GM21526 (cell line): ENCODE measurements at regions not wholly inside any gene's neighbourhood (a gene's known extent, or its start where the extent isn't known, plus 50 kb on each side); places are given as distances from the start of the nearest gene placed in this dataset.

ENCODE experiments used
- ATAC-seq: cut with Tn5 transposase; IDR thresholded peaks from one replicate; pipeline ENCODE4 v1.9.1; 2021; ENCODE audit warnings: moderate library complexity; ENCODE audit not compliant: unreplicated experiment, low FRiP score

DNA sequence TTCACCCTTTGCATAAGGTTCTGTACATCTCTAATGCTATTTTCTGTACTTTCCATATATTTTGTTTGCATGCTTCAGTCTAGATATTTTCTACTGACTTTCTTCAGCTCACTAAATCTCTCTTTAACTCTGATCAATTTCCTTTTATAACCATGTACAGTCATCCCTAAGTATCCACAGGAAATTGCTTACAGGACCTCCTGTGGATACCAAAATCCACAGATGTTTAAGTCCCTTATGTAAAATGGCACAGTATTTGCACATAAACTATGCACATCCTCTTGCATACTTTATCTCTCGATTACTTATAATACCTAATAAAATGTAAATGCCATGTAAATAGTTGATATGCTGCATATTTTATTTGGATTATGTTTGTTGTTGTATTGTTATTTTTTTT is 442.1 kb downstream of the TLE4 start:
- no peak for ATAC-seq

GRCh38 chr9:80012557-80013330 is 441.0 kb downstream of the TLE4 start:
- no peak for ATAC-seq

- ATAC-seq: no peak
Measured at GRCh38 chr9:80009204-80009603, 437.4 kb downstream of the TLE4 start.

GRCh38 chr9:80004714-80005113 is 432.9 kb downstream of the TLE4 start:
- ATAC-seq: no peak

GRCh38 chr9:79990536-79990935 is 418.8 kb downstream of the TLE4 start:
- ATAC-seq: no peak

GRCh38 chr9:79989079-79989478 is 417.3 kb downstream of the TLE4 start:
- no peak for ATAC-seq

GRCh38 chr9:79988126-79988525 is 416.4 kb downstream of the TLE4 start:
- ATAC-seq: no peak

DNA sequence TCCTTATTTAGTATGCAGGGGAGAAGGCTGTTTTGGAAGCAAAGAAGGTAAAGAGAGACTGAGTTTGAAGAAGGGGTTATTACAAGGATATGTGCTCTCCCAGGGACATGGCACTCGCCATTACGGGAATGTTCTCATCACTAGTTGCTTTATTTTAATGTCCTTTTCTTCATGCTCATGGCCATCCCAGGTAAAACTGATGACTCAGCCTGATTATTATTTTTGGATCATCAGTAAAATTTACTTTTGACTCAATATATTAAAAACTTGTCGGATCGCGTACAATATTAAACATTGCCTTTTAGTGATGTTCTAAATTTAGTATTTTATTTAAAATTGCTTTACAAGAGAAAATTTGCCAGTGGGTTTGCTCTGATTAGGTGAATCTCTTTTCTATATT is 414.7 kb downstream of the TLE4 start:
- ATAC-seq: no peak

DNA sequence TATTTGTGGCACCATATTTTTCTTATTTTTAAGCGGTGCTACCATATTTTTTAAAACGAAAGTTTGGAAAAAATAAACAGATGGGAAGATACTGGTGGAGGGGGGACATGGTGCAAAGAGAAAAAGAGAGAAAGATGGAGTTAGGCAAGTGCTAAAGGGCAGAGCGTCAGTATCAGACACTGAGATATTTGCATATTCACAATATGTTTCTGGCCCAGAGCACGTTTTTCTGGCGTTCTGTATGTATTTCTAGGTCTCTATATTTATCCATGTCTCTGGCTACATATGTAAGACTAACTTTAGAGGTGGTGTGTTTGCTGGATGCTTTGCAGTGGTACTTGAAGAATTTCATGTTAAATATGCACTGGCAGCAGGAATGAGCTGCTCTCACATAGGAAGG is 414.0 kb downstream of the TLE4 start:
- no peak for ATAC-seq

DNA sequence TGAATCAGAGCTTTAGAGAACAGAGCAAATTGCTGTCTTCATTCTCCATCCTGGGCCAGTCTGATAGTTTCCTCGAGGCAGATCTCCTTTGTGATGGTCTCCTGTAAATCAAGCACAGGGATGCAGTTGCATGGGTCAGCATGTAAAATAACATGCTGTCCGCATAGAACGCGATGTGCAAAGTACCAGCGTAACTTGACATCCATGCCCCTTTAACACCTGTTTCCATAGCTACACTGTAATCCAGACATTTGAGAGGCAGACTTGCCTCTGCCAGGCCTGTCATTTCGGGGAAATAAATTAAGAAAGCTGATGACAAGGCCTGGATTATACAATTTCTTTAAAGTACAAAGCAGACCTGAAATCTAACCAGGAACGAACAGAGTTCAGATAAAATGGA is 413.5 kb downstream of the TLE4 start:
- ATAC-seq: no peak

- ATAC-seq: no peak
Measured at GRCh38 chr9:79984429-79985067, 412.8 kb downstream of the TLE4 start.

DNA sequence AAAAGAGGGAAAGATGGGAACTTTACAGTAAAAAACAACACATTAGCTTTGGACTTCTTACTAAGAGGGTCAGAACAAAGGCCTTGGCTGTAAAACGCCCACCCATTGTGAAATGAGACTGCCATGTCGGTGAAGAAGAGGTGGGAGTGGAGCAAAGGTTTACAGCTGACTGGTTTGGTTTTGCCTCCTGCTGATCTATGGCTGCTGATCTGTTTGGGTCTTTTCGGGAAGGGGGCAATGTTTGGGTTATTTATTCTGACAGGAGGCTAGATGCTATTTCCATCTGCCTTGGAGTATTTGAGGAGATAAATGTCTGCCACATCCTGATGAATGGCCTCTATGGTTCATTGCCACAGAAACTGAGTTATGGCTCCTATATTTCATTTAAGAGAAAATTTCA is 408.7 kb downstream of the TLE4 start:
- no peak for ATAC-seq

DNA sequence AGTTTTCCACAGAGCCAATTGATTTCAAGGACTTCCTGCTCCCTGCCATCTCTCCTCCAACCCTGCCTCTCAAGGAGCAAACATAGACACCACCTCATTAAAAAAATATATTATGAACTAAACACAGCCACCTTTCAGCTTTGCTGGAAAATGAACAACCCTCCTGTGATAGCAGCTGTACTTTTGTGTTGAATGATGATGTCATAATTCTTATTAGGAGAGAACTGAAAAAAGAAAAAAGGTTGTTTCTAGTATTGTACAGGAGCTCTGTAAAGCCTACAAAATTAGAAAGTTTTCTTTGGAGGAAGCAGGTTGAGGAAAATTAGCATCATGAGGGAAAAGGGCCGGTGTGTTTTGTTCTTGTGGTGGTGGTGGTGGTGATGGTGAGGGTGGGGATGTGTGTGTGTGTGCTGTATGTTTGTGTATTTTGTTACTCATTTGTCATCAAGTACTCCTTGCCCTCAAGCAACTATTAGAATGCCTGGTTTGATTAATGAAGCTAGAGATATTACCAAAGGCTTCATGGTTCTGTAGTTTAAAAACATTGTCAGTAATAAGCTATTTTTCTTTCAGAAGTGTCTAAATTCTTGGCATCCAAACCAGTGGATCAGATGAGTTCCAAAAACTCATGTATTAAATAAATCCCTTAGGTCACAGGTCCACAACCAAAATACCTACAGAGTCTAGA is 405.9 kb downstream of the TLE4 start:
- no peak for ATAC-seq

DNA sequence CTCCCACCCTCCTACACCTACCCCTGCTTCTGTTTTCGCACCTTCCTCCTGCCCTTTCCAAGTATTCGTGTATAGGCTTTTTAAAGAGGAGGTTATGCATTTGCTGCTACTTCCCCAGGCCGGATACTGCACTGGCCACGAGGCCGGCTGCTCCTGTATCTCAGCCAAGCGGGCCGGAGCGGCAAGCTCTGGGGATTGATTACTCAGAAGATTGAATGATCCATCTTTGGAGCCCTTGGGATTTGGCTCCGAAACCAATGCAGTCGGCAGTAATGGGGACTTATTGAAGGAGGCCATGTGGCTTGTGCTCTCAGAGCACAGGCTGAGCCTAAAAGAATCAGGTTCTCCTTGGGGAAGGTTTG is 405.3 kb downstream of the TLE4 start:
- ATAC-seq: no peak

GRCh38 chr9:79976257-79977073 is 404.7 kb downstream of the TLE4 start:
- ATAC-seq: no peak

GRCh38 chr9:79975621-79976256 is 404.0 kb downstream of the TLE4 start:
- no peak for ATAC-seq

DNA sequence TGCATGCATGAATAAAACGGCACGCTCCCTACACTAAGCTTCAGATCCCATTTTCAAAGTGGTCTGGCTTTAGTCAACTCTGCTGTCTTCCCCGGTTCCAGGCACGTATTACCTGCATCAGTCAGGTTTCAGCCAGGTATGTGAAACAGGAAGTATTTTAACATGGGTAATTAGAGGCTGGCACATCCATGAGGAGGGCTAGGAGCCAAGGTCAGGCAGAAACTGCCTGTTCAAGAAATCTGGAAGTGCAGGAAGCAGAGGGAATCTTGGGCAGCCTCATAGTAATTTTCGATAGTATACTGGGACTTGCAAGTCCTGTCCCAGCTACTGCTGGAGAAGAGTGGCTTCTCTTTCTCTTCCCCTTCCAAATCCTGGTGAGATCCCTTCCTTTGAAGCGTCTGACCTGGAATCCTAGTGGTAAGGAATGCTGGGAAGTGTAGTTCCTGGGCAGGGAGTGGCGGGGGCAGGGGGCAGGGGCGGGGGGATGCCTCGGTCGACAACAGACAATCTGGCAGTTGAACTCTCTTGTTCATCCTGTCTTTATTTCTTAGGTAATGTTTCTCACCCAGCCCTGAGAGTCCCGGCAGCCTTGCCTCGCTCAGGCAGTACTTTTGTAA is 403.1 kb downstream of the TLE4 start:
- ATAC-seq: no peak

- no peak for ATAC-seq
Measured at GRCh38 chr9:79973627-79974026, 401.9 kb downstream of the TLE4 start.

DNA sequence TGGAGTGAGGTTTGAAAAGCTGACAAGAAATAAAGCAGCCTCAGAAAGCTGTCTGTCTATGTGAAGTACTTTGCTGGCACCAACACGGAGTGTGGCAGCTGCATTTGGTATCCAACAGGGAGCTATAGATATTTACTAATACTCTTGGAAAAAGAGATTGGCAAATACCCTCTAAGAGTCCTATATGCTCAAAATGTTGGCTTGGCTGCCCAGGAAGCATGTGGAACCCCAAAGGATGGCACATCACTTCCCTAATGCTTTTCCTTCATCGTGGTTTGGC is 398.3 kb downstream of the TLE4 start:
- no peak for ATAC-seq

DNA sequence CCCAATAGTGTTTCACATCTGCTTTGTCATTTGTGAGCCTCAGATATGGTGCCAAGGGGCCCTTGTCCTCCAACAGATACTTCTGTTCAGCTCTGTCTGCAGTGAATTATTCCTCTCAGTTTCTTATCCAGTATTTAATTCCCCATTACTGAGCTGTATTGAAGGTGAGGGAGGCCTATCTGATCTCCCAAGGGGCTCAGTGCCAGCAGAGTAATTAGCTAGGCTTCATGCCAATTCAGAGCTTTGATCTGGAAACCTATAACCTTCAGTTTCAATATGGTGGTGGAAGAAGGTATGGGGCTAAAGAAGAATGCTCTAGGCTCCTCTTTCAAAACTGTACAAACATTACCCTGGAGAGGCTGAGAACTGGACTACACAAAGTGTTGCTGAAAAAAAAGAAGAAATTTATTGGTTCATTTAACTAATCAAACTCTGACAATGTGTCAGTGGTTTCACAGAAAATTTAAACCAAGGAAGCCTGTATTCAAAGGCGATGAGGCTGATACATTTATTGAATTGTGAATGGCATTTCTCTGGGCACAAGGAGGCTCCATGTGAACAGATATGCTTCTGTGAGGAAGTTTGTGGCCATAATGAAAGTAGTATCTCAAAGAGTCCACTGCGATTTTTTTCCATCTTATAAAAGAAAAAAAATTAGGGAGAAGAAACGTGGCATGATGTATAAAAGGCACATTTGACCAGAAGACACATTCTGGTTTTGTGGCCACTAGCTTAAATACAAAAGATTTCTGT is 397.8 kb downstream of the TLE4 start:
- no peak for ATAC-seq
